Loucy (cell line): ENCODE measurements at regions not wholly inside any gene's neighbourhood (a gene's known extent, or its start where the extent isn't known, plus 50 kb on each side); places are given as distances from the start of the nearest gene placed in this dataset.

ENCODE experiments used
- H2AFZ ChIP-seq: fragments of 200-600 bp; sonication (generic); 2 replicates; pipeline ENCODE4 v1.6.0; 2016; ENCODE audit warnings: antibody characterized with exemption, mild to moderate bottlenecking, low read length, moderate library complexity
- H3F3A ChIP-seq: fragments of 200-600 bp; 2 replicates; pipeline ENCODE4 v1.6.0; 2016; ENCODE audit warnings: antibody characterized with exemption, low read depth, mild to moderate bottlenecking
- H3K27me3 ChIP-seq: fragments of 200-600 bp; sonication (generic); 2 replicates; pipeline ENCODE4 v1.6.1; 2014; ENCODE audit warnings: low read length, mild to moderate bottlenecking; ENCODE audit not compliant: insufficient read depth, poor library complexity, severe bottlenecking
- H3K36me3 ChIP-seq: fragments of 200-600 bp; sonication (generic); 2 replicates; pipeline ENCODE4 v1.6.1; 2016; ENCODE audit warnings: low read length; ENCODE audit not compliant: insufficient read depth
- H3K4me1 ChIP-seq: fragments of 200-600 bp; sonication (generic); 2 replicates; pipeline ENCODE4 v1.5.1; 2014; ENCODE audit warnings: low read length, mild to moderate bottlenecking; ENCODE audit not compliant: insufficient read depth, poor library complexity, severe bottlenecking
- H3K4me2 ChIP-seq: fragments of 200-600 bp; sonication (generic); 2 replicates; pipeline ENCODE4 v1.6.0; 2014; ENCODE audit warnings: antibody characterized with exemption, low read length, low read depth, mild to moderate bottlenecking; ENCODE audit not compliant: poor library complexity, severe bottlenecking
- H3K4me3 ChIP-seq: fragments of 200-600 bp; sonication (generic); 2 replicates; pipeline ENCODE4 v1.5.1; 2014; ENCODE audit warnings: low read length, mild to moderate bottlenecking, mixed read lengths; ENCODE audit not compliant: poor library complexity, severe bottlenecking
- H3K79me2 ChIP-seq: fragments of 200-600 bp; sonication (generic); 2 replicates; pipeline ENCODE4 v1.6.1; 2014; ENCODE audit warnings: low read length; ENCODE audit not compliant: insufficient read depth
- H3K9ac ChIP-seq: fragments of 200-600 bp; sonication (generic); 2 replicates; pipeline ENCODE4 v1.6.0; 2014; ENCODE audit warnings: mild to moderate bottlenecking, low read depth, low read length, moderate library complexity; ENCODE audit not compliant: poor library complexity, severe bottlenecking
- H3K9me2 ChIP-seq: fragments of 200-600 bp; sonication (generic); replicated peaks from 2 replicates; pipeline ENCODE4 v1.6.1; 2016; ENCODE audit warnings: low read depth, low read length, mixed read lengths
- H3K9me3 ChIP-seq: fragments of 200-600 bp; sonication (generic); 2 replicates; pipeline ENCODE4 v1.6.1; 2014; ENCODE audit warnings: mild to moderate bottlenecking, antibody characterized with exemption, low read length, low read depth; ENCODE audit not compliant: insufficient read depth
- H4K20me1 ChIP-seq: fragments of 200-600 bp; sonication (generic); 2 replicates; pipeline ENCODE4 v1.6.0; 2014; ENCODE audit warnings: antibody characterized with exemption, low read length, mild to moderate bottlenecking; ENCODE audit not compliant: insufficient read depth, poor library complexity, severe bottlenecking
- EZH2phosphoT487 ChIP-seq: fragments of 200-600 bp; IDR thresholded peaks from 2 replicates; pipeline ENCODE4 v1.6.1; 2018; ENCODE audit warnings: antibody characterized with exemption, mild to moderate bottlenecking, moderate library complexity, borderline replicate concordance
- TF ChIP-seq, protein P1 (sequence below): fragments of 200-600 bp; sonication (generic); conservative IDR thresholded peaks from 2 replicates; pipeline ENCODE4 v1.5.1; 2014; ENCODE audit warnings: mild to moderate bottlenecking, antibody characterized with exemption, low read length

DNA sequence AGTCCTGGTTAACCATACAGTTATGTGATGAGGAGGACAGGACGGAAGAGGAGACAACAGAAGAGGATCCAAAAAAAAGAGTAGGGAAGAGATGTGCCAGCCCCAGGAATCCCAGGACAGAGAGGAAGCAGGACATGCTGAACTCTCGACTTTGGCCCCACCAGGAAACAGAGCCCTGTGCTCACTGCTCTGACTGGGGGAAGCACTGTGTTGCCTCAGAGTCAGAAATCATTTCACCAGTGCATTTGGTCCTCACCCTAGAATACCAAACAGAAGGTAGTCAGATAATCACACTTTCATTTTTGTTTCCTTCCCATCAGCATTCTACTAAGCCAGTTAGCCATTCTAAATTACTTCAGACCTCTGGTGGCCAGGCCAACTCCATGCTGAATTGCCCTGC is 421.0 kb upstream of the CDH5 start:
- no peaks in the 10 kb centered on the region for H3K9me3 ChIP-seq
- H4K20me1 ChIP-seq, result no peaks in the 10 kb centered on the region
- H3K36me3 ChIP-seq, result no peaks in the 10 kb centered on the region
- TF ChIP-seq EZH2phosphoT487, result no peak
- TF ChIP-seq, protein P1, sequence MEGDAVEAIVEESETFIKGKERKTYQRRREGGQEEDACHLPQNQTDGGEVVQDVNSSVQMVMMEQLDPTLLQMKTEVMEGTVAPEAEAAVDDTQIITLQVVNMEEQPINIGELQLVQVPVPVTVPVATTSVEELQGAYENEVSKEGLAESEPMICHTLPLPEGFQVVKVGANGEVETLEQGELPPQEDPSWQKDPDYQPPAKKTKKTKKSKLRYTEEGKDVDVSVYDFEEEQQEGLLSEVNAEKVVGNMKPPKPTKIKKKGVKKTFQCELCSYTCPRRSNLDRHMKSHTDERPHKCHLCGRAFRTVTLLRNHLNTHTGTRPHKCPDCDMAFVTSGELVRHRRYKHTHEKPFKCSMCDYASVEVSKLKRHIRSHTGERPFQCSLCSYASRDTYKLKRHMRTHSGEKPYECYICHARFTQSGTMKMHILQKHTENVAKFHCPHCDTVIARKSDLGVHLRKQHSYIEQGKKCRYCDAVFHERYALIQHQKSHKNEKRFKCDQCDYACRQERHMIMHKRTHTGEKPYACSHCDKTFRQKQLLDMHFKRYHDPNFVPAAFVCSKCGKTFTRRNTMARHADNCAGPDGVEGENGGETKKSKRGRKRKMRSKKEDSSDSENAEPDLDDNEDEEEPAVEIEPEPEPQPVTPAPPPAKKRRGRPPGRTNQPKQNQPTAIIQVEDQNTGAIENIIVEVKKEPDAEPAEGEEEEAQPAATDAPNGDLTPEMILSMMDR, result no peak
- no peaks in the 10 kb centered on the region for H3K4me1 ChIP-seq
- H3F3A ChIP-seq, result no peaks in the 10 kb centered on the region
- H3K9ac ChIP-seq, result no peak overlapping the region
- no peaks in the 10 kb centered on the region for H3K27me3 ChIP-seq
- no peaks in the 10 kb centered on the region for H3K9me2 ChIP-seq
- no peaks in the 10 kb centered on the region for H3K79me2 ChIP-seq
- H3K4me2 ChIP-seq, result no peak overlapping the region
- no peak overlapping the region for H2AFZ ChIP-seq
- H3K4me3 ChIP-seq, result no peak overlapping the region

DNA sequence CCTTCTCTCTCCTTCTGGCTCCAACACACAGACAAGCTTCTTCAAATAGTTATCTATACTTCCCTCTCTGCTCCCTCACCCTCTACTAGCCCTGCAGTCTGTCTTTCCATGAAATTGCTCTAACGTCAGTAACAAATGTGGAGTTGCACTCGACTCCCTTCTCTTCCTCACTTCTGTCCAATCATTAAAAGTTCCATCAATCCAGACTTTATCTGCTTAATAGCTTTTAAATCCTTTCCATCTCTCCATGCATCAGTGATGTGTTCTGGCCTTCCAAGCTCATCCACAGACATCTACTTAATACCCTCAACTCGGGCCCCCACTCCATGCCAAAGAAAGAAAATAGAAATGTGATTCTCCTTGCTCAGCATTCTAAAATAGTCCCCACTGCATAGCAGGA is 422.1 kb upstream of the CDH5 start:
- Histone ChIP-seq H4K20me1 (no peaks in the 10 kb centered on the region), H3K9me3 (no peaks in the 10 kb centered on the region), H3K4me3 (no peak overlapping the region), H3K9me2 (no peaks in the 10 kb centered on the region), H3K9ac (no peak overlapping the region), H3K4me2 (no peak overlapping the region), H3K27me3 (no peaks in the 10 kb centered on the region), H2AFZ (no peak overlapping the region), H3K36me3 (no peaks in the 10 kb centered on the region), H3F3A (no peaks in the 10 kb centered on the region), H3K4me1 (no peaks in the 10 kb centered on the region), H3K79me2 (no peaks in the 10 kb centered on the region)
- TF ChIP-seq, protein P1, result no peak
- no peak for TF ChIP-seq EZH2phosphoT487

- Histone ChIP-seq H3F3A (no peaks in the 10 kb centered on the region), H3K9me3 (no peaks in the 10 kb centered on the region), H3K9ac (no peak overlapping the region), H3K4me2 (no peak overlapping the region), H3K4me3 (no peak overlapping the region), H3K4me1 (no peaks in the 10 kb centered on the region), H2AFZ (no peak overlapping the region), H3K9me2 (no peaks in the 10 kb centered on the region), H3K79me2 (no peaks in the 10 kb centered on the region), H4K20me1 (no peaks in the 10 kb centered on the region), H3K27me3 (no peaks in the 10 kb centered on the region), H3K36me3 (no peaks in the 10 kb centered on the region)
- TF ChIP-seq, protein P1, result no peak
- TF ChIP-seq EZH2phosphoT487, result no peak
Measured at GRCh38 chr16:65940711-65941110, 425.8 kb upstream of the CDH5 start.
